ENCODE measurements at regions not wholly inside any gene's neighbourhood (a gene's known extent, or its start where the extent isn't known, plus 50 kb on each side); places are given as distances from the start of the nearest gene placed in this dataset.
"Not testable (repeated sequence)": the region's sequence is repeated elsewhere in the genome, so short reads cannot be mapped to it uniquely, and the experiment has no call there.

DNA sequence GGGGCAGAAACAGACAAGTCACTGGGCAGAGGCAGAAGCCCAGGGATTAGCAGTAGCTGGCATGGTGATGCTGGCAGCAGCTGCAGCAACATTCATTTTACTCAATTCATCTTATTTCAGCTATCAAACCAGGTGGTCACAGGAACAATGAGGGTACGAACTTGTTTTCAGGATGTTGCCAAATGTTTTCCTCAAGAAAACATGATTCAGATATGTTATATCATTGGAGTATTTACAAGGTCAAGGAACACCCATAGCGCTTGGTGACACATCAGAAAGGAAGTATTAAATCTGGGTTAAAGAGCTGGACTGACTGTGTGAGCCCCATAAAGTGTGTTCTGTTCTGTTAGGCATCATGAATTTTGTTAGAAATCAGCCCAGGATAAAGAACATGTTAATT lies 456.9 kb upstream of the ID4 start:
- no peaks in the 10 kb centered on the region for H3K27me3 Mint-ChIP-seq (ENCODE audit: insufficient read depth)
- no peak overlapping the region for H3K27ac Mint-ChIP-seq
- intact Hi-C loops (cut with micrococcal nuclease) = no loop called here
- DNase-seq (ENCODE audit: low spot score) = no peak
- H3K36me3 Mint-ChIP-seq (ENCODE audit: low read depth) = no peaks in the 10 kb centered on the region
- no peaks in the 10 kb centered on the region for H3K4me1 Mint-ChIP-seq (ENCODE audit: low read depth)
- no peak overlapping the region for H3K4me3 Mint-ChIP-seq
- no peaks in the 10 kb centered on the region for H3K9me3 Mint-ChIP-seq

DNA sequence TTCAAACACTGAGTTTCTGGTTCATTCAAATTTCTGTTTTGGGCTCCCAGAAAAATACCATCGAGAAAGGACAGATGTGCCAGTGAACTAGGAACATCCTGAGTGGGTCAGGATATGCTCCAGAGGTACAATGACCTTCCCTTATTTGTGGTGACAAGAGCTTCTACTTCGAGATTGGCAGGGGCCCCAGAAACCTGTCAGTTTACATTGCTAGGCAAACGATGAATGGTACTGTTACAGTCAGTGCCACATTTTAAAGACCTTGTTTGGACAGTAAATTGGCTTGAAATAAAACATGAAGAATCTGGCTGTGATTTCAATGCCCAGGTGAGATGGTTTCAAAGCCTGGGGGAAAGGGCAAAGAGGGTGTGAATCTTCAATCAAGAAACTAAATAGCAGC lies 454.5 kb upstream of the ID4 start:
- intact Hi-C loops (cut with micrococcal nuclease) = no loop called here

DNA sequence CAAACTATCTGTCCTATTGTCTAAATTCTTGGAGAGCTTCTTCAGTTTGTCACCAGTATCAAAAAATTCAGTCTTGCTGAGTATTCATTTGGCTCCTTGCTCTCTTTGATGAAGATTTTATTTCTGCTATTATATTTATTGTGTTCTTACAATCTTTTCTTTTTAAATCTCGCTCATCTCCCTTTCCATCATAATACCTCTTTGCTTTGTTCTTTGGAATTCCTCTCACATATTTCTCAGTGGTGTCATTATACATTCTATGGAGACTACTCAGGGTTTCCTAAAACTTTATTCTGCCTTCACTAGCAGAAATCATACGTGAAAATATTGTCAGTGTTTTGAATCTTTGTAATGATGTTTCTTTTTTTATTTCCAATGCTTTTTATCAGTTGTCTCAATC lies 445.2 kb upstream of the ID4 start:
- H3K9me3 Mint-ChIP-seq = peaks cover 10% of the 10 kb centered on the region
- no peak for DNase-seq (ENCODE audit: low spot score)
- H3K4me1 Mint-ChIP-seq (ENCODE audit: low read depth) = no peaks in the 10 kb centered on the region
- no peak overlapping the region for H3K27ac Mint-ChIP-seq
- no peaks in the 10 kb centered on the region for H3K27me3 Mint-ChIP-seq (ENCODE audit: insufficient read depth)
- no peaks in the 10 kb centered on the region for H3K36me3 Mint-ChIP-seq (ENCODE audit: low read depth)
- H3K4me3 Mint-ChIP-seq = no peak overlapping the region
- intact Hi-C loops (cut with micrococcal nuclease) = no loop called here

More for the DNA sequence above, 454.5 kb upstream of the ID4 start:
- Mint-ChIP-seq H3K27ac (no peak overlapping the region), H3K9me3 (no peaks in the 10 kb centered on the region), H3K4me3 (no peak overlapping the region), H3K36me3 (ENCODE audit: low read depth) (no peaks in the 10 kb centered on the region), H3K27me3 (ENCODE audit: insufficient read depth) (no peaks in the 10 kb centered on the region), H3K4me1 (ENCODE audit: low read depth) (no peaks in the 10 kb centered on the region)
- DNase-seq (ENCODE audit: low spot score) = no peak

- H3K27me3 Mint-ChIP-seq (ENCODE audit: insufficient read depth) = no peaks in the 10 kb centered on the region
- H3K4me3 Mint-ChIP-seq = no peak overlapping the region
- no peak overlapping the region for H3K27ac Mint-ChIP-seq
- H3K36me3 Mint-ChIP-seq (ENCODE audit: low read depth) = no peaks in the 10 kb centered on the region
- intact Hi-C loops (cut with micrococcal nuclease) = no loop called here
- peaks cover 10% of the 10 kb centered on the region for H3K9me3 Mint-ChIP-seq
- H3K4me1 Mint-ChIP-seq (ENCODE audit: low read depth) = no peaks in the 10 kb centered on the region
- DNase-seq (ENCODE audit: low spot score) = no peak
These were observed 443.1 kb upstream of the ID4 start for GRCh38 chr6:19394051-19394450.

- intact Hi-C loops (cut with micrococcal nuclease) = no loop called here
- DNase-seq (ENCODE audit: low spot score) = no peak
- no peaks in the 10 kb centered on the region for H3K27me3 Mint-ChIP-seq (ENCODE audit: insufficient read depth)
- no peaks in the 10 kb centered on the region for H3K4me1 Mint-ChIP-seq (ENCODE audit: low read depth)
- no peak overlapping the region for H3K4me3 Mint-ChIP-seq
- no peaks in the 10 kb centered on the region for H3K36me3 Mint-ChIP-seq (ENCODE audit: low read depth)
- H3K27ac Mint-ChIP-seq = no peak overlapping the region
- H3K9me3 Mint-ChIP-seq = peaks cover 10% of the 10 kb centered on the region
These were observed 442.5 kb upstream of the ID4 start for GRCh38 chr6:19394687-19395086.

GRCh38 chr6:19395316-19395715 lies 441.9 kb upstream of the ID4 start:
- no peak overlapping the region for H3K27ac Mint-ChIP-seq
- intact Hi-C loops (cut with micrococcal nuclease) = no loop called here
- H3K4me3 Mint-ChIP-seq = no peak overlapping the region
- H3K36me3 Mint-ChIP-seq (ENCODE audit: low read depth) = no peaks in the 10 kb centered on the region
- DNase-seq (ENCODE audit: low spot score) = no peak
- no peaks in the 10 kb centered on the region for H3K4me1 Mint-ChIP-seq (ENCODE audit: low read depth)
- no peaks in the 10 kb centered on the region for H3K27me3 Mint-ChIP-seq (ENCODE audit: insufficient read depth)
- H3K9me3 Mint-ChIP-seq = peaks cover 11% of the 10 kb centered on the region

GRCh38 chr6:19399406-19399805 lies 437.8 kb upstream of the ID4 start:
- H3K9me3 Mint-ChIP-seq = peaks cover 18% of the 10 kb centered on the region
- no peak overlapping the region for H3K27ac Mint-ChIP-seq
- no peaks in the 10 kb centered on the region for H3K4me1 Mint-ChIP-seq (ENCODE audit: low read depth)
- DNase-seq (ENCODE audit: low spot score) = no peak
- H3K36me3 Mint-ChIP-seq (ENCODE audit: low read depth) = no peaks in the 10 kb centered on the region
- no peaks in the 10 kb centered on the region for H3K27me3 Mint-ChIP-seq (ENCODE audit: insufficient read depth)
- intact Hi-C loops (cut with micrococcal nuclease) = no loop called here
- H3K4me3 Mint-ChIP-seq = no peak overlapping the region

- H3K27ac Mint-ChIP-seq; H3K4me3 Mint-ChIP-seq; DNase-seq (ENCODE audit: low spot score); intact Hi-C loops (cut with micrococcal nuclease); H3K36me3 Mint-ChIP-seq (ENCODE audit: low read depth); H3K4me1 Mint-ChIP-seq (ENCODE audit: low read depth); H3K27me3 Mint-ChIP-seq (ENCODE audit: insufficient read depth): not testable (repeated sequence)
- H3K9me3 Mint-ChIP-seq = peaks cover 20% of the 10 kb centered on the region
These were observed 432.3 kb upstream of the ID4 start for GRCh38 chr6:19404884-19405283.

DNA sequence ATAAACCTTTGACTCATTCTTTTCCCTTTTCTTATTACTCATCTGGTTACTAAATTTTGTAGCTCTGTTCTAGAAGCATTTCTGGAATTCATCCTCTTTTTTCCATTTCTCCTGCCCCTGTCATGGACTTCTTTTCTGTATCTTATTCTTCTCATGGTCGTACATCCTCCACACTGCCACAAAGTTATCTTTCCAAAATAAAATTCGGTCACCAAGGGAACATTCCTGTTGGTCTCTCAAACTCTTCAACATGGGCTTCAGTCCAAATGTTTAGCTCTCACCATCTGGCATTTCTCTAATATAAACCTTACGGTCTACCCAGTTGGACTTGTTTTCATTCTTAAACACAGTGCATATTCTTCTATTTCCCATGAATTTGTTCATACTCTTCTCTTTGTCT lies 428.8 kb upstream of the ID4 start:
- Mint-ChIP-seq H3K4me3 (no peak overlapping the region), H3K27me3 (ENCODE audit: insufficient read depth) (no peaks in the 10 kb centered on the region), H3K27ac (no peak overlapping the region), H3K9me3 (peaks cover 8% of the 10 kb centered on the region), H3K36me3 (ENCODE audit: low read depth) (no peaks in the 10 kb centered on the region), H3K4me1 (ENCODE audit: low read depth) (no peaks in the 10 kb centered on the region)
- intact Hi-C loops (cut with micrococcal nuclease) = no loop called here
- DNase-seq (ENCODE audit: low spot score) = no peak

GRCh38 chr6:19410481-19410880 lies 426.7 kb upstream of the ID4 start:
- intact Hi-C loops (cut with micrococcal nuclease) = no loop called here
- H3K9me3 Mint-ChIP-seq = peaks cover under 1% of the 10 kb centered on the region

GRCh38 chr6:19413323-19413722 lies 423.8 kb upstream of the ID4 start:
- no peak overlapping the region for H3K4me3 Mint-ChIP-seq
- DNase-seq (ENCODE audit: low spot score) = no peak
- no peak overlapping the region for H3K27ac Mint-ChIP-seq
- no peaks in the 10 kb centered on the region for H3K4me1 Mint-ChIP-seq (ENCODE audit: low read depth)
- H3K36me3 Mint-ChIP-seq (ENCODE audit: low read depth) = no peaks in the 10 kb centered on the region
- intact Hi-C loops (cut with micrococcal nuclease) = no loop called here
- no peaks in the 10 kb centered on the region for H3K9me3 Mint-ChIP-seq
- no peaks in the 10 kb centered on the region for H3K27me3 Mint-ChIP-seq (ENCODE audit: insufficient read depth)

More at GRCh38 chr6:19410481-19410880, 426.7 kb upstream of the ID4 start:
- H3K36me3 Mint-ChIP-seq (ENCODE audit: low read depth) = no peaks in the 10 kb centered on the region
- DNase-seq (ENCODE audit: low spot score) = no peak
- no peaks in the 10 kb centered on the region for H3K4me1 Mint-ChIP-seq (ENCODE audit: low read depth)
- no peaks in the 10 kb centered on the region for H3K27me3 Mint-ChIP-seq (ENCODE audit: insufficient read depth)
- H3K4me3 Mint-ChIP-seq = no peak overlapping the region
- H3K27ac Mint-ChIP-seq = no peak overlapping the region

DNA sequence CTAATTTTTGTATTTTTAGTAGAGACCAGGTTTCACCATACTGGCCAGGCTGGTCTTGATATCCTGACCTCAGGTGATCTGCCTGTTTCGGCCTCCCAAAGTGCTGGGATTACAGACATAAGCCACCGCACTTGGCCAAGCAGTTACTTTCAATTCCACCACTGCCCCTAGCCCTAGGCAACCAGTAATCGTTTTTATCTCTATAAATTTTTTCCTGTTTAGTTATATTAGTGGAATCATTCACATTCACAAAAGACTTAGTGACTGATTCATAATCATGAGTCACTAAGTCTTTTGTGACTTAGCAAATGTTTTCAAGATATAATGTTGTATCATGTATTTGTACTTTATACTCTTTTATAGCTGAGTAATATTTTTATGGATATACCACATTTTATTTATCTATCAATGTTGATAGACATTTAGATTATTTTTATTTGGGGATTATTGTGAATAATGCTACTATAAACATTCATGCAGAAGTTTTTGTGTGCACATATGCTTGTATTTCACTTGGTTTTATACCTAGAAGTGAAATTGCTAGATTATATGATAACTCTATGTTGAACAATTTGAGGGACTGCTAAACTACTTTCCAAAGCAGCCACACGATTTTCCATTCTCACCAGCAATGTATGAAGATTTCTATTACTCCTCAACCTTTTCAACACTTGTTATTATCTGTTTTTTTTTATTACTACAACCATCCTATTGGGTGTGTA lies 421.4 kb upstream of the ID4 start:
- Mint-ChIP-seq H3K9me3 (no peaks in the 10 kb centered on the region), H3K4me1 (ENCODE audit: low read depth) (no peaks in the 10 kb centered on the region)
- DNase-seq (ENCODE audit: low spot score) = no peak

DNA sequence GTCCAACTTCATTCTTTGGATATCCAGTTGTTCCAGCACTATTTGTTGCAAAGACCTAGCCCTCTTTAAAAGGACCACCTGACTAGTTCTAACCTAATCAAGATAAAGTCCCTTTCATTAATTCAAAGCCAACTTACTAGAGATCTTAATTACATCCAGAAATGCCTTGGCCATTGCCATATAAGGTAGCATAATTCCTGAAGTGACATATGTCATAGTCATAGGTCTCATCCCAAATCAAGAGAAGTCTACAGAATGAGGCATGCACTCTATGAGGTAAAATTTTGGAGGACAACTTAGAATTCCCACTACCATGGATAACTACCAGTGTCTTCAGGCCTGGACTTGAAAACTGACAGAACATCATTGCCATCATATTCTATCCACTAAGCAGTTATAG lies 420.4 kb upstream of the ID4 start:
- no peak for DNase-seq (ENCODE audit: low spot score)
- Mint-ChIP-seq H3K27ac (no peak overlapping the region), H3K9me3 (no peaks in the 10 kb centered on the region), H3K36me3 (ENCODE audit: low read depth) (no peaks in the 10 kb centered on the region), H3K4me3 (no peak overlapping the region), H3K4me1 (ENCODE audit: low read depth) (no peaks in the 10 kb centered on the region), H3K27me3 (ENCODE audit: insufficient read depth) (no peaks in the 10 kb centered on the region)
- intact Hi-C loops (cut with micrococcal nuclease) = no loop called here

More for the DNA sequence above, 421.4 kb upstream of the ID4 start:
- intact Hi-C loops (cut with micrococcal nuclease) = no loop called here
- H3K36me3 Mint-ChIP-seq (ENCODE audit: low read depth) = no peaks in the 10 kb centered on the region
- H3K27me3 Mint-ChIP-seq (ENCODE audit: insufficient read depth) = no peaks in the 10 kb centered on the region
- H3K4me3 Mint-ChIP-seq = no peak overlapping the region
- no peak overlapping the region for H3K27ac Mint-ChIP-seq

DNA sequence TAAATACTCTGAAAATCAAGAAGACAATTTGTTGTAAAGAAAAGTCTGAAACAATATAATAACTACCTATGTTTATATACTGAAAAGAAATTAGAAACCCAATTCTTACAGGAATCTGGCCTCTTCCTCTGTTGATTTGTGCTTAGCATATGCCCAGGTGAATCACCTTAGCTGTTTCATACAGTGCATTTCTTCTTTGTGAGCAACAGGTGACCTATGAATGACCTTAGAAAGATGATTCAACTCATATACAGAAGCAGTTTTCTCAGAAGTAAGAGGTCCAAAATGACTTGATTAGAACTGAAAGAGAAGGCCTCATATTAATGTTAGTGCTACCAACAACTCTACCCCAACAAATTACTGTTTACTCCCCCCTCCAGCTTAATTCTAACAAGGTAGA lies 419.5 kb upstream of the ID4 start:
- no peak for DNase-seq (ENCODE audit: low spot score)
- intact Hi-C loops (cut with micrococcal nuclease) = no loop called here
- no peak overlapping the region for H3K4me3 Mint-ChIP-seq
- H3K27ac Mint-ChIP-seq = no peak overlapping the region
- H3K9me3 Mint-ChIP-seq = no peaks in the 10 kb centered on the region
- no peaks in the 10 kb centered on the region for H3K27me3 Mint-ChIP-seq (ENCODE audit: insufficient read depth)
- no peaks in the 10 kb centered on the region for H3K4me1 Mint-ChIP-seq (ENCODE audit: low read depth)
- H3K36me3 Mint-ChIP-seq (ENCODE audit: low read depth) = no peaks in the 10 kb centered on the region

Data from activated T-helper 1 cell treated with anti-CD3 and anti-CD28 coated beads, Interleukin-12 subunit alpha, Interleukin-12 subunit beta, Interleukin-2, Interleukin-4 antibody, amounts not matched to agents 30 ng/mL and 10 ng/mL and 1 ng/mL, durations not matched to agents 14 hours and 24 hours and 36 hours (primary cell).